AG09309 (cell line): ENCODE measurements at regions not wholly inside any gene's neighbourhood (a gene's known extent, or its start where the extent isn't known, plus 50 kb on each side); places are given as distances from the start of the nearest gene placed in this dataset.

Source experiments
- DNase-seq: peaks from one replicate; pipeline ENCODE4 v3.0.0-alpha.2; 2010; ENCODE audit warnings: low read depth
- H3K4me3 ChIP-seq: 2 replicates; pipeline ENCODE4 v1.5.1; 2011; ENCODE audit warnings: mild to moderate bottlenecking, low read depth, low read length, moderate library complexity; ENCODE audit not compliant: control insufficient read depth
- CTCF ChIP-seq: IDR thresholded peaks from 2 replicates; pipeline ENCODE4 v1.5.1; 2011; ENCODE audit warnings: mild to moderate bottlenecking, low read depth, low read length, inconsistent platforms; ENCODE audit not compliant: insufficient read depth, control insufficient read depth; ENCODE audit errors: missing control alignments

- TF ChIP-seq CTCF = no peak
- DNase-seq = no peak
These were observed 146.3 kb upstream of the L3MBTL4 start for GRCh38 chr18:6561016-6561415.

GRCh38 chr18:6561420-6561861, 146.7 kb upstream of the L3MBTL4 start:
- no peak for DNase-seq

More at GRCh38 chr18:6561016-6561415, 146.3 kb upstream of the L3MBTL4 start:
- no peak overlapping the region for H3K4me3 ChIP-seq

GRCh38 chr18:6561862-6562291, 147.2 kb upstream of the L3MBTL4 start:
- TF ChIP-seq CTCF = no peak
- DNase-seq = no peak
- no peak overlapping the region for H3K4me3 ChIP-seq

More at GRCh38 chr18:6561420-6561861, 146.7 kb upstream of the L3MBTL4 start:
- no peak overlapping the region for H3K4me3 ChIP-seq
- no peak for TF ChIP-seq CTCF

- no peak for TF ChIP-seq CTCF
- H3K4me3 ChIP-seq = no peak overlapping the region
- no peak for DNase-seq
These were observed 149.2 kb upstream of the L3MBTL4 start for GRCh38 chr18:6563896-6564295.

- no peak for TF ChIP-seq CTCF
- H3K4me3 ChIP-seq = no peak overlapping the region
- DNase-seq = no peak
These were observed 150.5 kb upstream of the L3MBTL4 start for GRCh38 chr18:6564950-6565814.

- no peak overlapping the region for H3K4me3 ChIP-seq
- TF ChIP-seq CTCF = no peak
- DNase-seq = no peak
These were observed 151.0 kb upstream of the L3MBTL4 start for GRCh38 chr18:6565815-6566081.
